ENCODE measurements at regions not wholly inside any gene's neighbourhood (a gene's known extent, or its start where the extent isn't known, plus 50 kb on each side); places are given as distances from the start of the nearest gene placed in this dataset.
"Not testable (repeated sequence)": the region's sequence is repeated elsewhere in the genome, so short reads cannot be mapped to it uniquely, and the experiment has no call there.

- H3K4me1 ChIP-seq (ENCODE audit: control insufficient read depth in 5 of 5, insufficient read depth in 5 of 5, low read length in 5 of 5): no peaks in the 10 kb centered on the region
- no peaks in the 10 kb centered on the region for H3K27me3 ChIP-seq (ENCODE audit: control insufficient read depth in 5 of 5, insufficient read depth in 4 of 5, low read length in 5 of 5)
- no peaks in the 10 kb centered on the region for H3K36me3 ChIP-seq (ENCODE audit: control insufficient read depth in 5 of 5, insufficient read depth in 5 of 5, low read length in 5 of 5)
- H3K27ac ChIP-seq (ENCODE audit: low read depth, low read length): no peak overlapping the region
- H3K9ac ChIP-seq (ENCODE audit: low read length in 5 of 5): no peak overlapping the region
- H3K9me3 ChIP-seq (ENCODE audit: control insufficient read depth in 5 of 5, low read length in 5 of 5): peaks cover 0 to 76% (median 44%) of the 10 kb centered on the region in 5 donors
- H3K4me3 ChIP-seq (ENCODE audit: low read depth in 1 of 5, low read length in 5 of 5): peak overlapping the region in 1 of 5 donors; percentile 25
These were observed 954.7 kb upstream of the ZNF722 start for GRCh38 chr7:63043657-63044543.

- no peak overlapping the region for H3K27ac ChIP-seq (ENCODE audit: low read depth, low read length)
- H3K4me1 ChIP-seq (ENCODE audit: control insufficient read depth in 5 of 5, insufficient read depth in 5 of 5, low read length in 5 of 5): no peaks in the 10 kb centered on the region
- H3K4me3 ChIP-seq (ENCODE audit: low read depth in 1 of 5, low read length in 5 of 5): no peak overlapping the region
- no peaks in the 10 kb centered on the region for H3K36me3 ChIP-seq (ENCODE audit: control insufficient read depth in 5 of 5, insufficient read depth in 5 of 5, low read length in 5 of 5)
- H3K9ac ChIP-seq (ENCODE audit: low read length in 5 of 5): no peak overlapping the region
- H3K27me3 ChIP-seq (ENCODE audit: control insufficient read depth in 5 of 5, insufficient read depth in 4 of 5, low read length in 5 of 5): no peaks in the 10 kb centered on the region
- H3K9me3 ChIP-seq (ENCODE audit: control insufficient read depth in 5 of 5, low read length in 5 of 5): peaks cover 0 to 69% (median 44%) of the 10 kb centered on the region in 5 donors
These were observed 953.9 kb upstream of the ZNF722 start for GRCh38 chr7:63044721-63045120.

GRCh38 chr7:63045575-63045974, 953.1 kb upstream of the ZNF722 start:
- Histone ChIP-seq H3K4me3 (ENCODE audit: low read depth in 1 of 5, low read length in 5 of 5) (no peak overlapping the region), H3K4me1 (ENCODE audit: control insufficient read depth in 5 of 5, insufficient read depth in 5 of 5, low read length in 5 of 5) (no peaks in the 10 kb centered on the region), H3K9me3 (ENCODE audit: control insufficient read depth in 5 of 5, low read length in 5 of 5) (peaks cover 0 to 68% (median 42%) of the 10 kb centered on the region in 5 donors), H3K36me3 (ENCODE audit: control insufficient read depth in 5 of 5, insufficient read depth in 5 of 5, low read length in 5 of 5) (no peaks in the 10 kb centered on the region), H3K27ac (ENCODE audit: low read depth, low read length) (no peak overlapping the region), H3K9ac (ENCODE audit: low read length in 5 of 5) (no peak overlapping the region), H3K27me3 (ENCODE audit: control insufficient read depth in 5 of 5, insufficient read depth in 4 of 5, low read length in 5 of 5) (no peaks in the 10 kb centered on the region)

- Histone ChIP-seq H3K9me3 (ENCODE audit: control insufficient read depth in 5 of 5, low read length in 5 of 5) (peaks cover 0 to 67% (median 36%) of the 10 kb centered on the region in 5 donors), H3K27me3 (ENCODE audit: control insufficient read depth in 5 of 5, insufficient read depth in 4 of 5, low read length in 5 of 5) (no peaks in the 10 kb centered on the region), H3K36me3 (ENCODE audit: control insufficient read depth in 5 of 5, insufficient read depth in 5 of 5, low read length in 5 of 5) (no peaks in the 10 kb centered on the region), H3K27ac (ENCODE audit: low read depth, low read length) (no peak overlapping the region), H3K9ac (ENCODE audit: low read length in 5 of 5) (no peak overlapping the region), H3K4me3 (ENCODE audit: low read depth in 1 of 5, low read length in 5 of 5) (no peak overlapping the region), H3K4me1 (ENCODE audit: control insufficient read depth in 5 of 5, insufficient read depth in 5 of 5, low read length in 5 of 5) (no peaks in the 10 kb centered on the region)
These were observed 952.0 kb upstream of the ZNF722 start for GRCh38 chr7:63046612-63047011.

GRCh38 chr7:63047061-63047460, 951.6 kb upstream of the ZNF722 start:
- Histone ChIP-seq H3K27me3 (ENCODE audit: control insufficient read depth in 5 of 5, insufficient read depth in 4 of 5, low read length in 5 of 5) (no peaks in the 10 kb centered on the region), H3K4me3 (ENCODE audit: low read depth in 1 of 5, low read length in 5 of 5) (no peak overlapping the region), H3K4me1 (ENCODE audit: control insufficient read depth in 5 of 5, insufficient read depth in 5 of 5, low read length in 5 of 5) (no peaks in the 10 kb centered on the region), H3K27ac (ENCODE audit: low read depth, low read length) (no peak overlapping the region), H3K36me3 (ENCODE audit: control insufficient read depth in 5 of 5, insufficient read depth in 5 of 5, low read length in 5 of 5) (no peaks in the 10 kb centered on the region), H3K9me3 (ENCODE audit: control insufficient read depth in 5 of 5, low read length in 5 of 5) (peaks cover 0 to 67% (median 32%) of the 10 kb centered on the region in 5 donors), H3K9ac (ENCODE audit: low read length in 5 of 5) (no peak overlapping the region)

- Histone ChIP-seq H3K27ac (ENCODE audit: low read depth, low read length) (no peak overlapping the region), H3K9me3 (ENCODE audit: control insufficient read depth in 5 of 5, low read length in 5 of 5) (peaks cover 0 to 64% (median 32%) of the 10 kb centered on the region in 5 donors)
These were observed 951.1 kb upstream of the ZNF722 start for GRCh38 chr7:63047546-63047945.

GRCh38 chr7:63054191-63054661, 944.4 kb upstream of the ZNF722 start:
- Histone ChIP-seq H3K27me3 (ENCODE audit: control insufficient read depth in 5 of 5, insufficient read depth in 4 of 5, low read length in 5 of 5) (no peaks in the 10 kb centered on the region), H3K9me3 (ENCODE audit: control insufficient read depth in 5 of 5, low read length in 5 of 5) (peaks cover 0 to 30% (median 17%) of the 10 kb centered on the region in 5 donors), H3K4me1 (ENCODE audit: control insufficient read depth in 5 of 5, insufficient read depth in 5 of 5, low read length in 5 of 5) (no peaks in the 10 kb centered on the region), H3K4me3 (ENCODE audit: low read depth in 1 of 5, low read length in 5 of 5) (no peak overlapping the region), H3K9ac (ENCODE audit: low read length in 5 of 5) (no peak overlapping the region), H3K27ac (ENCODE audit: low read depth, low read length) (no peak overlapping the region), H3K36me3 (ENCODE audit: control insufficient read depth in 5 of 5, insufficient read depth in 5 of 5, low read length in 5 of 5) (no peaks in the 10 kb centered on the region)

More at GRCh38 chr7:63047546-63047945, 951.1 kb upstream of the ZNF722 start:
- H3K9ac ChIP-seq (ENCODE audit: low read length in 5 of 5): no peak overlapping the region
- H3K36me3 ChIP-seq (ENCODE audit: control insufficient read depth in 5 of 5, insufficient read depth in 5 of 5, low read length in 5 of 5): no peaks in the 10 kb centered on the region
- H3K4me3 ChIP-seq (ENCODE audit: low read depth in 1 of 5, low read length in 5 of 5): peak overlapping the region in 2 of 5 donors; percentile 21 to 35
- H3K4me1 ChIP-seq (ENCODE audit: control insufficient read depth in 5 of 5, insufficient read depth in 5 of 5, low read length in 5 of 5): no peaks in the 10 kb centered on the region
- no peaks in the 10 kb centered on the region for H3K27me3 ChIP-seq (ENCODE audit: control insufficient read depth in 5 of 5, insufficient read depth in 4 of 5, low read length in 5 of 5)

GRCh38 chr7:63057265-63057664, 941.4 kb upstream of the ZNF722 start:
- H3K27ac ChIP-seq (ENCODE audit: low read depth, low read length): no peak overlapping the region
- H3K4me1 ChIP-seq (ENCODE audit: control insufficient read depth in 5 of 5, insufficient read depth in 5 of 5, low read length in 5 of 5): no peaks in the 10 kb centered on the region
- H3K27me3 ChIP-seq (ENCODE audit: control insufficient read depth in 5 of 5, insufficient read depth in 4 of 5, low read length in 5 of 5): no peaks in the 10 kb centered on the region
- H3K36me3 ChIP-seq (ENCODE audit: control insufficient read depth in 5 of 5, insufficient read depth in 5 of 5, low read length in 5 of 5): no peaks in the 10 kb centered on the region
- no peak overlapping the region for H3K4me3 ChIP-seq (ENCODE audit: low read depth in 1 of 5, low read length in 5 of 5)
- peaks cover 0 to 24% (median 15%) of the 10 kb centered on the region in 5 donors for H3K9me3 ChIP-seq (ENCODE audit: control insufficient read depth in 5 of 5, low read length in 5 of 5)
- no peak overlapping the region for H3K9ac ChIP-seq (ENCODE audit: low read length in 5 of 5)

- H3K27ac ChIP-seq (ENCODE audit: low read depth, low read length): not testable (repeated sequence)
These were observed 937.9 kb upstream of the ZNF722 start for GRCh38 chr7:63060701-63061100.

GRCh38 chr7:63065684-63066083, 933.0 kb upstream of the ZNF722 start:
- H3K4me3 ChIP-seq (ENCODE audit: low read depth in 1 of 5, low read length in 5 of 5): no peak overlapping the region

More at GRCh38 chr7:63060701-63061100, 937.9 kb upstream of the ZNF722 start:
- H3K27me3 ChIP-seq (ENCODE audit: control insufficient read depth in 5 of 5, insufficient read depth in 4 of 5, low read length in 5 of 5); H3K36me3 ChIP-seq (ENCODE audit: control insufficient read depth in 5 of 5, insufficient read depth in 5 of 5, low read length in 5 of 5); H3K4me3 ChIP-seq (ENCODE audit: low read depth in 1 of 5, low read length in 5 of 5); H3K4me1 ChIP-seq (ENCODE audit: control insufficient read depth in 5 of 5, insufficient read depth in 5 of 5, low read length in 5 of 5); H3K9ac ChIP-seq (ENCODE audit: low read length in 5 of 5): not testable (repeated sequence)
- H3K9me3 ChIP-seq (ENCODE audit: control insufficient read depth in 5 of 5, low read length in 5 of 5): peaks cover 0 to 13% (median 7%) of the 10 kb centered on the region in 5 donors

More at GRCh38 chr7:63065684-63066083, 933.0 kb upstream of the ZNF722 start:
- Histone ChIP-seq H3K4me1 (ENCODE audit: control insufficient read depth in 5 of 5, insufficient read depth in 5 of 5, low read length in 5 of 5) (no peaks in the 10 kb centered on the region), H3K9ac (ENCODE audit: low read length in 5 of 5) (no peak overlapping the region), H3K27me3 (ENCODE audit: control insufficient read depth in 5 of 5, insufficient read depth in 4 of 5, low read length in 5 of 5) (no peaks in the 10 kb centered on the region), H3K36me3 (ENCODE audit: control insufficient read depth in 5 of 5, insufficient read depth in 5 of 5, low read length in 5 of 5) (no peaks in the 10 kb centered on the region), H3K27ac (ENCODE audit: low read depth, low read length) (no peak overlapping the region), H3K9me3 (ENCODE audit: control insufficient read depth in 5 of 5, low read length in 5 of 5) (peaks cover 0 to 32% (median 19%) of the 10 kb centered on the region in 5 donors)
